Endometrium (tissue), 2 donors: ENCODE measurements at regions not wholly inside any gene's neighbourhood (a gene's known extent, or its start where the extent isn't known, plus 50 kb on each side); places are given as distances from the start of the nearest gene placed in this dataset.

Experiments used
- FAIRE-seq: peaks from 2 replicates; lab custom pipeline; 2012; peaks lifted over from hg19 to GRCh38; lab: Jason Lieb, UNC
- donor health status: control.
- donor health status: control.

DNA sequence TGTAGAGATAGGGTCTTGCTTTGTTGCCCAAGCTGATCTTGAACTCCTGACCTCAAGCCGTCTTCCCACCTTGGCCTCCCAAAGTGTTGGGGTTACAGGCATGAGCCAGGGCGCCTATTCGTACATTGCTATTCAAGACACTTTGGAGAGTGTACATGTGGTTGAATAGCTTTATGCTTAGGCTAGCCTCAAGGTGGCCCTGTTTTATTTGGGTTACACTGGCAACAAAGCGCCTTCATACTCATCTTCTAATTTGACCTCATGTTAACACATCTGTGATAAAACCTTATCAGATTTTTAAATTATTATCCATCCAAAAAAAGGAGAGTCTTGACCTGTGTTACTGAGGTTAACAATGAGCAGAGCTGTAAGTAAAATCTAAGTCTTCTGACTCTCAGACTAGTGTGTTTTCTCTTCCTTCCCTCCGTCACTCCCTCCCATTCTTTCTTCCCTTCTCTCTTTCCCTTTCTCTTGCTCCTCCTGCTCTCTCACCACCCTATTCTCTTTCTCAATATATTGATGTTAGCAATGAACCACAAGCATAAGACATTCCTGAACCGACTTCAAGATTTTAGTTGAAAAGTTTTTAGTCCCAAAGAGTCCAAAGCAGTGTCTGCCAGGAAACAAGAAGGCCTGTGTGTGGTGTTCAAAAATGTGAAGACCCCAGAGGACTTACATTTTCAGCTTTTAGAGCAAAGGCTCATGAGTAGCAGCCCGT, 603.7 kb upstream of the CFAP20DC start:
- no peak for FAIRE-seq

DNA sequence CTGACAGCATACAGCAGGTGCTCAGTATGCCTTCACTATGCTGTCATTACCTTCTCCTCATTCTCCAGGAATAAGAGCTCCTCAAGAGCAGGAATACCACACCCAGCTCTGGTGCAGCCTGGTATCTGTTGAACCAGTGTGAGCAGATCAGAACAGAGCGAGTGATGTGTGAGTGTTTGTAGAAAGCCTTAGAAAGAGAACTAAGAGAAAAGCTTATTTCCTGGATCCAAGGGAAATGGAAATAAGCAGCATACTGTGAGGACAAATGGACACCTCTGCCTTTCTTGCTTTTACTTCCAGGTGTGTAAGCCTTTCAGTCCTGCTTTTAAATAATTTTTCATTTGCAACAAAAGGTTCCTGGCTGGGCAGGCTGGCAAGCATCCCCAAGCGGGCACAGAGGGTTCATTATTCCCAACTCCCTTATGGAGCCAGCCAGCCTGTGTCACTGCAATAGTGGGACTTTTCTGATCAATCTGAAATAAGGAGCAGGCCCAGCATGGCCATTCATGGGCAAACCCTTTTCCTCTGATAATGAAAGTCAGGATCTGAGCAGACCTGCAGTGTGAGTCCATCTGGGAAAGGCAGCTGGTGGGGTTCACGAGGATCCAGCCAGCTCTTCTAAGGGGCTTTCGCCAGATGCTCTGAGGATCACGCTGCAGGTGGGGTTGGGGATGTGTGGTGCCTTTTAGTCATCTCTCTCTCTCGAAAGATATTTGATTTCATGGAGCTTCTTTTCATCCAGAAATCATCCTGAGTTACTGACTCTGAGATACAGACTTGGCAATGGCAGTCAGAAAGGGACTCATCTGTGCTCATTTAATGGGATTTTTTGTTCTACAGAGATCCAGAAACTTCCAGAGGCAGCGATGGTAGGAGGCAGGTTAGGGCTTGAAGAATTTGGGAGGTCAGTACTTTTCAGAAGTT, 594.9 kb upstream of the CFAP20DC start:
- no peak for FAIRE-seq

DNA sequence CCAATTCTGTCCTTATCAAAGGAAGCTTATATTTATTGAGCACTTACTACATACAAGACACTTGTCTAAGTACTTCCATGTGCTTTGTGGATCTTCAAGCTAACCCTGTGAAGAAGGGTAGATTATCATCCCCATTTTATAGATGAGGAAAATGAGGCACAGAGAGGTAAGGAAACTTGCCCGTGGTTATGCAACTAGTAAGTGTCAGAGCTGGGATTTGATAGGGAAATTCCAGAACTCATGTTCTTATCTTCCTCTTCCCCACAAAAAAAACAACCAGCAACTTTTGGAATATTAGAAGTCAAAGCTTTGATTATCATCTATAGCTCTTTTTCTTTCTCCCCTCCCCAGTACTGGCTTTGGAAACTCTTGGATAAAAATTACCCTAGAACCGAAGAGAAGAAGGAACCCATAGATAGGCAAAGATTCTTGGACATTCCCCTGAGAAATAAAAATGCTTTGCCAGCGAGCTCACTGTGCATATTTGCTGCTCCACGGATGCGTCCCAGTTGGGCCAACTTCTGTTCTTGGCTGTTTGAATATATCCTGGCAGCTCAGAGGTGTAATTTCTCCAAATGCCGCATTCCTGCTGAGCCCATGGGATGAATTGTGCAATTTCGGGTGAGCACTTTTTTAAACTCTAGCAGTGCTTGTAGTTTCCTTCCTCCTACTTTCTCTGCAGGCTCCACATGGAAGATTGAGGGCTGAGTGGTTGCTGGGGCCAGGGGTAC, 591.5 kb upstream of the CFAP20DC start:
- FAIRE-seq, result no peak

DNA sequence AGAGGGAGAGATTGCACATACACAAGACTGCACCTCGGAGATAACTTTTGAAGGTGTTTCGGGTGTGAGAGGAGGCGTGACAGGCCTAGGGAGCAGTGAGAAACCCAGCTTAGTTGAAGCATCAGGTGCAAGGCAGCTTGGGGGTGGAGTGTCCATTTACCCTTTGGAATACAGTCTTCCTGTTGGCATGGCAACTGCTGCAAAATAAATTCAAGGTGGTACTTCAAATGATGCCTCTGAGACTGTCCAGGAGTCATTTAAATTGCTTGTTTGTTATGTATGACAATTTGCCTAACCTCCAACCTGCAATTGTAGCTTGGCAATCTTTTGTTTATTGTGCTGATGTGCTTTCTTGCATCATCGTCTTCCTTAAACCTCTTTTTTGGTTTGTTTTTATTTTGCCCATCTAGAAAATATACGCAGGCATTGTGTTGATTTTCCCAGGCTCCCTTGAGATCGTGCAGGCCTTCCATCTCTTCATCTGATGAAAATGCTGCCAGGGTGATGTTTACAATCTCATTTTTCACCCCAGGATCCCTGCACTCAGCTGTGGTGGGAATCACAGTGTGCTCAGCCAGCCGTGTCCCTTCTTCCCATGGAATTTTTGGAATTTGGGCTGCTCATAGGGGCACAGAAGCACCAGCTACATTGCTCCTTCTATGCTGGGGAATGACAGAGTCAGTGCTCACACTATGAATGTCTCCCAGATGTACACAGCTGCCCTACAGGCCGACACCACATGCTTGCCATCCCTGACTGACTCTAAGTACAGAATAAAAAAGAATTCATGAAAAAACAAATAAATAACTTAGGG, 583.1 kb upstream of the CFAP20DC start:
- FAIRE-seq, result no peak

DNA sequence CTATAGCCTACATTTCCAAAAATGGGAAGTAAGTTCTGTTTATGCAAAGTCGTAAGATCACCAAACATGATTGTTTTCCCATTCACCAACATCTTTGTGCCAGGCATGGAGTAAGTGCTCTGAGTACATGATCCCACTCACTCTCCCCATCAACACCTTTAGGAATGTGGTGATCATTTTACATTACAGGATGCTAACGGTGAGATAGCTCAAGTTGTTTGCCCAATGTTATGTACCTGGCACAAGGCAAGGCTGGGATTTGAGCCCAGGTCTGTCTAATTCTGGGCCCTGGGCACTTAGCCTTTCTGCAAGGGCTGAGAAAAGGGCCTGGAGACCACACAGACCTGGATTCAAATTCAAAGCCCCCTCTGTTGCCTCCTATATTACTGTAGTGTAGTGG, 581.7 kb upstream of the CFAP20DC start:
- no peak for FAIRE-seq

DNA sequence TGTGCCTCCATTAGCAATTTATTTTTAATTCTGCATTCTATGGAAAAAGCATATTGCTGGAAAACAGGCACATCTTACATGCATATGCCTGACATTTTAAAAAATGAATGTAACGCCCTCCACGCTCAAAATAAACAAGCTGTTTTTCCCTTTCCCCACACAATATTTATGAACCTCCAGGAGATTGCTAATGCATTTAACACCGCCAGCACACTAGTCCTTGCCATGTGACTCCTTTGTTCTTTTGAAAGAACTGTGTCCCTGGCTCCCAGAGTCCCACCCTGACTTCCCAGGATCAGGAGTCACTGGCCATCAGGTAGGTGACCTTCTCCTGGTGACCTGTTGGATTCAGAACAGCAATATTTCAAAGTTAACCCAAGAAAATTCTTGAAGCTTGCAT, 571.2 kb upstream of the CFAP20DC start:
- FAIRE-seq, result no peak

DNA sequence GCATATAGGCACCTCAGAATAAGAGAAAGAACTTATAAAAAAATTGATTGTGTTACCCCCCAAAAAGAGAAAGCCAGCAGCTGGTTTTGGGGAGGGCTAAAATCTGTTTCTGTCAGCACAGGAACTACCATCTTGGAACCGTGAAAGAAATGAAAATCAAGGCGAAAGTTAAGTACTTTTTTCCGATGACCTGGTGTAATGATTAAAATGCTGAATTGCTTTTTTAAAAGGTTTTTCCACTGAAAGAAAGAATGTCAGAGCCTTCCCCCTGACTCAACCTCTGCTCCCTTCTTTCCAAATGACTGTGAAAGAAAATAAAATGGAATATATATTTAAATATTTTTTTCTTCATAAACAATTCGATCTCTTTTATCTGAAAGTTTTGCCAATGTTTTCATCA, 570.5 kb upstream of the CFAP20DC start:
- no peak for FAIRE-seq

DNA sequence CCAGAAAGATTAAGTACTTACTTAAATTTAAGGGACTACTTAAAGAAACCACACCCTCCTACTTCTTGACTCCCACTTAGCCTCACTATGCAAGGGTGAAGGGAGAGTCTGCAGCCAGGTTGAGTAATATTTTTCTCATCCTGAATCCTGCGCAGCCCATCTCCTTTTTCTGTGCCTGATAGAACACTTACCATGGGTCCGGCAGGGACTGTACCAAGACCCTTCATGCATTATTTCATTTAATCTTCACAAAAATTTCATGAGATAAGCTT, 562.6 kb upstream of the CFAP20DC start:
- no peak for FAIRE-seq

DNA sequence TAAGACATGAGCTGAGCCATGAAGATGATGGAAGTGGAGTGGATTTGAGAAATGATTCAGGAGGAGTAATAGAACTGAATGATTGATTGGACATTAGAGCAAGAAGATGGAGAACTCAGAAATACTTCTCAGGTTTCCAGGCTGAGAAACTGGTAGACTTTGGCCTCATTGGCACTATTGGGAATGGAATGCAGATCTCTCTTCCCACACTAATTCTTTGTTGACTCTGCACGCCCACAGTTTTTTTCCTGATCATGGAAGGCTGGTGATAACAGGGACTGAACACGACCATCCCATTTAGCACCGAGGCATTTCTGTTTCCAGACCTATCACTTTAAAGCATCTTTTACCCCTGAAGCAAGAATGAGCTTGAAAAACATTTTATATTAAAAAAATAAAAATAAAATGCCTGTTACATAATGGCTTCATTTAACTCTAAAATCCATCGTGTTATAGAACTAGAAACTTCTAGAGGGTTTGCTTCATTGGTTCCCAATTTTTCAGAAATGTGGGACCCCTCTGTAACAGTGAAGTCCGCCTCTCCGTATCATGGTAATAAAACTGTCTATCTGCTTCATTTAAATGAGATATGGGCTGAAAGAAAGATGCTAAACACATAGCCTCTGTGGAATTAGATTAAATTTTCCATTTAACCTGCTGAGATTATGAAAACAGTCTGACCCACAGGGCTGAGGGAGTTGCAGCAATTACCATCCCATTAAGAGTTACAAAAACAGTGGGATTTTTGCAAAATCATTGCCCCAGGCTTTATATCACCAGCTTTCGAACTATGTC, 562.0 kb upstream of the CFAP20DC start:
- FAIRE-seq, result no peak

DNA sequence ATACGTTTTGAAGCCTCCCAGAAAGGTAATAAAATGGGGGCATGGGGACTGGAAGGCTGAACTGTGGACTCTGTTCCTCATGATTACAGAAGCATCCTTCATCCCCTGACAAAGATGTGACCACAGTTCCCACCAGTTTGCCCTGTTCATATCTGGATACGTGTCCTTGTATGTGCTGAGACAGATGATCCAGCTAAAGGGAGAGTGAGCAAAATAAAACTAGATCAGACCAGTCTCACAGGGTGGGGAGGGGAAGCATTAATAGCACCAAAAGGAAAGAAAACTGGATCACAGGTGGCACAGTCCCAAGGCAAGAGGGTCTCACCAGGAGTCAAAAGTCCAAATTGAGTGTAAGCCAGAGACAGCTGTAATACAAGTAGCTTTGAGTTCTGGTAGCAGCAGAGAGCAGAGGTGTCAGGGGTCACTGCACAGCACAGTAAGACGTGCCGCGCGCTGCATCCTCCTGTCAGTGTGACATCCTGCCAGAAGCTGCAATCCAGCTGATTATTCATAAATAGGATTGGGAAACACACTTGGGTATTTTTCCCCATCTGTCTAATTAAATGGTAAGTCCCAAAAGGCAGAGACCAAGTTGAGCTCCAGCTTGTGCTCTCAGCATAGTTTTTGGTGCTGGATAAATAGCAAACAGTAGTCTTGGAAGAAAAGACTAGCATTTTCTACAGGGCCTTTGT, 560.0 kb upstream of the CFAP20DC start:
- FAIRE-seq, result no peak

DNA sequence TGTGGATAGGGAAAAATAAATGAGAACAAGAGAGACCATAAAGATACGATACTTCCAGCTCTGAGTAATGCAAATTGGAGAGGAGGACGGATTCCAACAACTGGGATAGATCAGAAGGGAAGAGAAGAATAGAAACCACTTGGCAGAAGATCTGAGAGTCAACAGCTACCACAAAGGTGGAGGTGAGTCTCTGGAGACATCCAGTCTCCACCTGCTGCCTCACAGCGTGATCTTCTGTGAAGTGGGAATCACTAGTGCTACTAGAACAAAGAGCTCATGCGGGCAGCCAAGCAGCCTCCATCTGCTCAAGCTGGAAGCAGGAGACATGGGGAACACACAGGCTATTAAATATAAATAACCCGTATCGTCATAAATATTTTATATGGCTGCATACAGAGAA, 558.5 kb upstream of the CFAP20DC start:
- FAIRE-seq, result no peak

DNA sequence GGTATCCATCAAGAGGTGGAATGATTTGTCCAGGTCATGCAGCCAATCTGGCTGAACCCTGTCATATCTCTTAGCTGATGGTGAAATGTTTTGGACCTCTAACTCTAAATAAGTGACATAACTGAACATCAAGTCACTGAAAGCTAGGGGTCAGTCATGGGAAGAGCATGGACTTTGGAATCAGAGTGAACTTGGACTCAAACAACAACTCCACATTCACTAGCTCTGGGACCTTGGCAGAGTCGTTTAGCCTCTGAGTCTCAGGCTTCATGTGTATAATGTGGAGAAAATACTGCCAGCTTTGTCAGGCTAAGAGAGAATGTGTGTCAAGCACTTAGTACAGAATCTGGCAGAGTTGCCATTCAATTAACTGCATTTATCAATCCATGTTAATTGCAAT, 557.8 kb upstream of the CFAP20DC start:
- no peak for FAIRE-seq

DNA sequence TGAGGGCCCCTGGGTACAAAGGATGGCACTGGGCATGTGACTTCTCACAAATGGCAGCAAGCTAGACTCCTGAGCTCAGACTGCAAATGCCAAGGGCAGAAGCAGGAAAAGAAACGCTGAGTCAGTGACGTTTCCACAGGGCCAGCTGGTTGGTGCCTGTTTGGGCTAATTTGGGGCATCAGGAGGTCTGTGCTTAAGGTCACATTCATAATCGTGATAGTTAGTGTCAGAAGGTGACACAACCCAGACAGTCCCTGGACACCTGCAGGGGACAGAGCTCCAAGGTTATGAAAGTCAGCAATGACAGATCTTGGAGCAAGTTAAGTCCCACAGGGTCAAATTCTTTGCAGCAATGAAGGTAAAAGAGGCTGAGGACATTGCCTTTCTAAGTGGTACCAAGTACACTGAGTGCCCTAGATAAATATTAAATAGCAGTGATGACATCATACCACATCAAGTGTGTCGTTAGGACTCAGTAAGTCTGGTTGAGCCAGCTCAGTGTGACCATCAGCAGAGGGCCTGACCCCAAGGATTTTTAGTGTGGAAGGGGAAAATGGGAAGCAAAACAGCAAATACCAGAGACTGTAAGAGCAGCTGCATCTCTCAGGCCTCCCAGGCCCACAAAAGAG, 556.9 kb upstream of the CFAP20DC start:
- FAIRE-seq, result no peak

DNA sequence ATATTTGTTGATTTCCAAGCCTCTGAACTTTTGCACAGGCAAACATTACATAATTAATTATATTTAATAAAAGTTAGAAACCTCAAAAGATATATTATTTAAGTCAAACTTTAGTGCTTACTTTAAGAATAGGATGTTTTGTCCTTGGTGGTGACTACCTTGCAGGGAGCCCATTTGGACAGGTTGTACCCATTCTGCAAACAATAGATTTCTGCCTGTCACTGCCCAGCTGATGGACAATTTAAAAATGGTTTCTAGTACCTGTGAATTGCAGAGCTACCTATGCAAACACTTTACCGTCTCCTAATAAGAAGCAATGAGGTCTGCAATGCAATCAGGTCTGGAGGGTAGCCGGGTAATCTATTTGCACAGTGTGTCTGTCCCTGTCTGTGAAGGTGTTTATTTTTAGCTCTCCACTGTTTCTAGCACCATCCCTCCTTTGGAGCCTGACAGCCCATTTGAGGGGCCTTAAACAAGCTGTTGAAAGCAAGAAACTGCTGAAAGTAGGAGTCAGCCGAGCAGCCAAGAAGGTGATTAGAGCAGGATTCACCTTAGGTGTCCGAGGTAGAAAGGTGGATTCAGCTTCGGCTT, 556.2 kb upstream of the CFAP20DC start:
- no peak for FAIRE-seq

DNA sequence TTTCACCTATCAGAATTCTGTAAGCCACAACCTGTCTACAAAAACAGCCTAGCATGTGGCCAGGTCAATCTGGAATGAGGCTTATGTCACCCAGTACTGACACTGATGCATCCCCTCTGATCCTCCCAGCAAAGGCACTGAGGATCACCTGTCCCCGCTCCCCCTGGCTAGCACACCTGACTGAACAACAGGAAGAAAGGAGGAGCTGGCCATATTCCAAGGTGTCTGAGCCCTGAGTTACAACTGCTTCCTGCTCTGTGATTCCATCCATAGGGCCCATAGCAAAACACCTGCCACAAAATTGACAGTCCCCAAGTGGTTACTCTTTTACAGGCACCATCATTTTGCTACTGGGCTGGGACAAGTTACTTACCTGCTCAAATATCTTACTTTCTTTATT, 555.5 kb upstream of the CFAP20DC start:
- FAIRE-seq, result no peak

DNA sequence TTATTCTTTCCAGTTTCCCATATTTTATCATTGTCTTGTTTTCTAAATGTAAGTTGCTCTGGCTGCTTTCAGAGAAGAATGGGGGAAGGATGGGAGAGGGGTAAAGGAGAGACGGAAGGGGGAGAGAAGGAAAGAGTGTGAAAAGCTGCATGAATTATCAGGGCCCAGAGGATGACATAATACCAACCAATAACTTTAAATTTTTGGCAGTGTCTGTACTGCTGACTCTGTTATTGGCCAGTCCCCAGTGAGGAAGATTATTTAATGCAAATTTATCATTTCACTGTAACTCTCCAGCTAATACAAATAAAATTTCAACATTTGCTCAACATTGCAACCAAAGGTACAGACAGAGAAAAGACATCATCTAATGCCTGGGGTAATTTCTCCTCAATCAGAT, 551.7 kb upstream of the CFAP20DC start:
- FAIRE-seq, result no peak

DNA sequence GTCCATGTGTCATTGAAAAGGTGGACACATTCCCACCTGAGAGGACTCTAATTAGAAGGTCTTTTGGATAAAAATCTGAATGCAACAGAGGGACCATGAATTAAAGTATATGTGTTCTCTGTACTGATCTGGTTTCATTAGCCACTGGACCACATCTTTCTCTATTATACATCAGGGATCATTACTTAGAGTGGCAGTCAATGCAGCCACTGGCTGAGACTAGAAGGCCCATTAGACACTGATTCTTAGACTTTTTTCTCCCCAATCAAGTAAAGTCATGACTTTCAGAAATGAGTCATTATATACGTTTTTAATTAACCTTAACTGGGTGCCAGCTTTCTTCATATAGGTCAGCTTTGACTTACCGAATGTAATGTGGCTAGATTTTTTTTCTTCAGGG, 550.8 kb upstream of the CFAP20DC start:
- no peak for FAIRE-seq

DNA sequence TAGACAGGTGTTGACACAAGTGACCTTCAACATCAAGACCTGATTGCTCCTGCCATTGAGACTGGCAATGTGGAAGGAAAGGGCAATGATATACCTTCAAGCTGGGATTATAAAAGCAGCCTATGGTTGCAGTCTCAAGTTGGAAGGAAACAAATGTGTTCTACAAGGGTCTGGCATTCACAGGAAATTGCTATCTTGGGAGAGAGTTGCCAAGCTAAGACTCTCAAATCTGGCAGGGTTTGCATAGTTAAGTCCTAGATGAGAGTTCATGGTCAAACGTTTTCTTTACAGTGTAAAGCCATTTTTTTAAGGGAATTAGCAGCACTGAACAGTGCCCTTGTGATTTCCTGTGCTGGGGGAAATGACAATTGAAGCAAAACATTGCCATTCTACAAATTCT, 546.9 kb upstream of the CFAP20DC start:
- FAIRE-seq, result no peak

DNA sequence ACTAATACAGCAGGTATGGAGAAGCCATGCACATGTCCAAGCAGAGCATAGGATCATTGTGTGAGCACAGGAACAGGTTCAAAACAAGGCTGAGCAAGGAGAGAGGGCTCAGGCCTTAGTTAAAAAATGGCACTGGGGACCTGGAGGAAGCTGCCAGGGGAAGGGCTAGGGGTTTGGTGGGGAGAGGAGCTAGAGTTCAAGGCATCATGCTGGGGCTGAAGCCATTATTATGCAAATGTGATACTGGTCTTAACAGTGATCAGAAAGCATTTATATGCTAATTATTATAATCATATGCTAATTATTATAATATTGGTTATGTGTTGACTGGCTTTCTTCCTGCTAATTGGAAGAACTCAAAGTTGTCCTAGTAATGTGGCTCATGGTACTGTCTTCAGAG, 546.0 kb upstream of the CFAP20DC start:
- no peak for FAIRE-seq

DNA sequence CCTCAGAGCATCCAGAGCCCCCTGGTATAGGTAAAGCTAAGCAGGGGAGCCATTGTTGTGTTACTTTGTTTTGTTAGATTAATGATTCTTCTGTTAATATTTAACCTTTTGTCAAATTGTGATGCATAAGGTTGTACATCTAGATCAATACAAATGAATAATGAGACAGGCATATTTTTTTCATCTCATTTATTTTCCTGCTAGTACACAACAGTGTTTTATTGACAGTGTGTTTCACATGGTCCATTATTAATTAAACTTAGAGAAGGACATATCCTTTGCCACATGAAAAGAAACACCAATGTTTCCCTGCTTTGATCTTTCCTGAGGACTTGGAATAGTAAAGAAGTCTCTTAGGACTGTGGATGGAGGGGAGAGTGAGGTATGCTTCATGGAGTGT, 543.6 kb upstream of the CFAP20DC start:
- FAIRE-seq, result no peak
